ENCODE measurements at regions not wholly inside any gene's neighbourhood (a gene's known extent, or its start where the extent isn't known, plus 50 kb on each side); places are given as distances from the start of the nearest gene placed in this dataset.

DNA sequence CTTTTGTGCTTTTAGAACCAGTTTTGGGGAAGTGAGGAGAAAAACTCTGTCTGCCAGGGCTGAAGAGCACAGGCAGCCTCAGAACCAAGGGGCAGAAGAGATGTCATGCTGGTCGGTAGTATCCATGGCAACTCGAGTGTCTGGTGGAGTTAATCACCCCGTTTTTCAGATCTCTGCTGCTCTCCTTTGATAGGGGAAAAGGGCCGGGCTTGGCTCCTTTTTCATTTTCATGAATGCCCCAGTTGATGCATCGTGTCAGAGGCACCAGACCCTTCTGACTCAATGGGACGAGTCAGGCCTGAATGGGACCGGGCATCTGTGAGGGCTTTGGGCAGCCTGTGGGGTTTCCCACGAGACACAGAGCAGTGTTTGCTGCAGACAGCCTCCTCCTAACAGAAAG is 304.6 kb downstream of the ABCC12 start:
- H3K4me1 ChIP-seq = no peaks in the 10 kb centered on the region

GRCh38 chr16:47849736-47850135 is 306.1 kb downstream of the ABCC12 start:
- TF ChIP-seq CTCF (IDR thresholded peaks at IDR 0.05) = no peak
- Histone ChIP-seq H2AFZ (no peak overlapping the region), H3K27ac (no peak overlapping the region), H3K4me2 (ENCODE audit: low read length) (no peak overlapping the region), H3K27me3 (ENCODE audit: control insufficient read depth, insufficient read depth, low read length) (no peaks in the 10 kb centered on the region), H3K4me3 (ENCODE audit: low read depth, low read length) (no peak overlapping the region), H3K79me2 (no peaks in the 10 kb centered on the region), H3K4me1 (no peaks in the 10 kb centered on the region), H3K9ac (no peak overlapping the region), H3K36me3 (ENCODE audit: control insufficient read depth, insufficient read depth, low read length) (no peaks in the 10 kb centered on the region), H3K9me3 (ENCODE audit: control insufficient read depth, low read length) (no peaks in the 10 kb centered on the region)

More for the DNA sequence above, 304.6 kb downstream of the ABCC12 start:
- Histone ChIP-seq H3K4me3 (ENCODE audit: low read depth, low read length) (no peak overlapping the region), H3K9me3 (ENCODE audit: control insufficient read depth, low read length) (no peaks in the 10 kb centered on the region), H3K79me2 (no peaks in the 10 kb centered on the region), H3K36me3 (ENCODE audit: control insufficient read depth, insufficient read depth, low read length) (no peaks in the 10 kb centered on the region), H3K27ac (no peak overlapping the region), H3K27me3 (ENCODE audit: control insufficient read depth, insufficient read depth, low read length) (no peaks in the 10 kb centered on the region), H3K9ac (no peak overlapping the region), H2AFZ (no peak overlapping the region), H3K4me2 (ENCODE audit: low read length) (no peak overlapping the region)
- TF ChIP-seq CTCF (IDR thresholded peaks at IDR 0.05) = no peak

GRCh38 chr16:47848421-47849109 is 307.2 kb downstream of the ABCC12 start:
- no peak overlapping the region for H3K4me2 ChIP-seq (ENCODE audit: low read length)
- H3K79me2 ChIP-seq = no peaks in the 10 kb centered on the region
- no peak overlapping the region for H3K4me3 ChIP-seq (ENCODE audit: low read depth, low read length)
- no peaks in the 10 kb centered on the region for H3K27me3 ChIP-seq (ENCODE audit: control insufficient read depth, insufficient read depth, low read length)
- no peaks in the 10 kb centered on the region for H3K36me3 ChIP-seq (ENCODE audit: control insufficient read depth, insufficient read depth, low read length)
- no peak overlapping the region for H3K27ac ChIP-seq
- no peaks in the 10 kb centered on the region for H3K9me3 ChIP-seq (ENCODE audit: control insufficient read depth, low read length)
- TF ChIP-seq CTCF (IDR thresholded peaks at IDR 0.05) = no peak
- no peak overlapping the region for H2AFZ ChIP-seq
- no peaks in the 10 kb centered on the region for H3K4me1 ChIP-seq
- H3K9ac ChIP-seq = no peak overlapping the region

GRCh38 chr16:47847220-47847970 is 308.4 kb downstream of the ABCC12 start:
- H3K9me3 ChIP-seq (ENCODE audit: control insufficient read depth, low read length) = no peaks in the 10 kb centered on the region
- no peak overlapping the region for H3K4me3 ChIP-seq (ENCODE audit: low read depth, low read length)
- TF ChIP-seq CTCF (IDR thresholded peaks at IDR 0.05) = no peak
- no peaks in the 10 kb centered on the region for H3K36me3 ChIP-seq (ENCODE audit: control insufficient read depth, insufficient read depth, low read length)
- no peak overlapping the region for H3K4me2 ChIP-seq (ENCODE audit: low read length)
- no peaks in the 10 kb centered on the region for H3K4me1 ChIP-seq
- no peak overlapping the region for H3K9ac ChIP-seq
- H3K27me3 ChIP-seq (ENCODE audit: control insufficient read depth, insufficient read depth, low read length) = no peaks in the 10 kb centered on the region
- H3K27ac ChIP-seq = no peak overlapping the region
- H2AFZ ChIP-seq = no peak overlapping the region
- H3K79me2 ChIP-seq = no peaks in the 10 kb centered on the region

Data from parathyroid adenoma (tissue), 2 donors.